Endothelial cell of umbilical vein (primary cell): ENCODE measurements at regions not wholly inside any gene's neighbourhood (a gene's known extent, or its start where the extent isn't known, plus 50 kb on each side); places are given as distances from the start of the nearest gene placed in this dataset.

Source experiments
- BruUV-seq: library from RNA; stranded (reverse); fragments of 400-500 nt; replicated peaks from 2 replicates; lab custom pipeline; 2021; lab: Mats Ljungman, UMichigan
- CTCF ChIA-PET: fragments of 300-600, 350-600 bp; sonication (Branson Sonifier 250); formaldehyde crosslinking; loops from one replicate; lab custom pipeline; 2021; ENCODE audit warnings: antibody characterized with exemption, inconsistent platforms; lab: Charles Lee
- POLR2A ChIA-PET: fragments of 300-600, 350-600 bp; sonication (Branson Sonifier 250); formaldehyde crosslinking; loops from one replicate; lab custom pipeline; 2021; ENCODE audit warnings: antibody characterized with exemption, inconsistent platforms; lab: Charles Lee
- DNase-seq: peaks from one replicate; pipeline ENCODE4 v3.0.0-alpha.2; 2011; ENCODE audit warnings: low read depth, low spot score
- FAIRE-seq: peaks from 2 replicates; lab custom pipeline; 2011; peaks lifted over from hg19 to GRCh38; lab: Jason Lieb, UNC
- H2AFZ ChIP-seq: 2 replicates; pipeline ENCODE4 v1.6.0; 2012; ENCODE audit warnings: low read depth, low read length, control low read depth, inconsistent platforms
- H3K27ac ChIP-seq: 2 replicates; pipeline ENCODE4 v1.5.1; 2011; ENCODE audit warnings: low read depth, mild to moderate bottlenecking, control low read depth, low read length, moderate library complexity; ENCODE audit not compliant: insufficient read depth
- H3K27me3 ChIP-seq, 2 experiments: 2 replicates each; pipeline versions ENCODE4 v1.6.0 to v1.6.1; 2011; ENCODE audit warnings: low read length in 2 of 2, mixed read lengths in 1 of 2; ENCODE audit not compliant: control insufficient read depth in 2 of 2, insufficient read depth in 2 of 2
- H3K36me3 ChIP-seq, 2 experiments: 2 replicates in 1 of 2; 3 replicates in 1 of 2; pipeline ENCODE4 v1.5.1; 2011; ENCODE audit warnings: low read length in 2 of 2, mild to moderate bottlenecking in 1 of 2, moderate library complexity in 1 of 2; ENCODE audit not compliant: control insufficient read depth in 2 of 2, insufficient read depth in 2 of 2; ENCODE audit errors: extremely low read depth in 1 of 2
- H3K4me1 ChIP-seq: 3 replicates; pipeline ENCODE4 v1.5.1; 2011; ENCODE audit warnings: mild to moderate bottlenecking, low read length; ENCODE audit not compliant: control insufficient read depth, insufficient read depth; ENCODE audit errors: extremely low read depth
- H3K4me2 ChIP-seq: 2 replicates; pipeline ENCODE4 v1.6.1; 2011; ENCODE audit warnings: low read length, control low read depth, mixed read lengths; ENCODE audit not compliant: insufficient read depth
- H3K4me3 ChIP-seq, 3 experiments: fragments of 200-600 bp in 1 of 3; sonication (generic), shearing (Covaris generic) in 1 of 3; replicated peaks in 1 of 3; 2 replicates each; pipeline ENCODE4 v1.5.1; 2011 to 2016; ENCODE audit warnings: control low read depth in 3 of 3, low read length in 3 of 3, mild to moderate bottlenecking in 2 of 3, inconsistent platforms in 1 of 3, low read depth in 1 of 3, moderate library complexity in 1 of 3; ENCODE audit not compliant: insufficient read depth in 1 of 3
- H3K79me2 ChIP-seq: 2 replicates; pipeline ENCODE4 v1.6.0; 2012; ENCODE audit warnings: low read length, inconsistent platforms; ENCODE audit not compliant: control insufficient read depth, insufficient read depth
- H3K9ac ChIP-seq: replicated peaks from 2 replicates; pipeline ENCODE3; 2011; ENCODE audit warnings: low read length, control low read depth; ENCODE audit not compliant: insufficient read depth; ENCODE audit errors: extremely low read depth
- H3K9me1 ChIP-seq: replicated peaks from 3 replicates; pipeline ENCODE4 v1.6.0; 2011; ENCODE audit warnings: mild to moderate bottlenecking, low read length; ENCODE audit not compliant: control insufficient read depth, insufficient read depth; ENCODE audit errors: extremely low read depth
- H3K9me3 ChIP-seq: replicated peaks from 2 replicates; pipeline ENCODE4 v1.5.1; 2012; ENCODE audit warnings: low read length, inconsistent platforms; ENCODE audit not compliant: control insufficient read depth, insufficient read depth
- H4K20me1 ChIP-seq: replicated peaks from 2 replicates; pipeline ENCODE3; 2011; ENCODE audit warnings: mild to moderate bottlenecking, low read length; ENCODE audit not compliant: control insufficient read depth, insufficient read depth; ENCODE audit errors: extremely low read depth
- EZH2 ChIP-seq: IDR thresholded peaks from 2 replicates; pipeline ENCODE4 v1.6.1; 2012; ENCODE audit warnings: borderline replicate concordance, low read depth, mild to moderate bottlenecking, moderate library complexity, low read length, inconsistent platforms; ENCODE audit not compliant: severe bottlenecking
- FOS ChIP-seq: IDR thresholded peaks from 2 replicates; pipeline ENCODE4 v1.6.1; 2011; ENCODE audit warnings: mild to moderate bottlenecking, low read length, moderate library complexity, borderline replicate concordance; ENCODE audit not compliant: insufficient read depth
- GATA2 ChIP-seq: IDR thresholded peaks from 2 replicates; pipeline ENCODE4 v1.7.0; 2011; ENCODE audit warnings: low read depth, mild to moderate bottlenecking, moderate library complexity, mixed read lengths, low read length; ENCODE audit not compliant: insufficient read length, insufficient read depth
- JUN ChIP-seq: IDR thresholded peaks from 2 replicates; pipeline ENCODE4 v1.6.1; 2011; ENCODE audit warnings: borderline replicate concordance, low read depth; ENCODE audit not compliant: insufficient read length, insufficient read depth
- MYC ChIP-seq: IDR thresholded peaks from one replicate; pipeline ENCODE4 v1.6.1; 2011; ENCODE audit warnings: mild to moderate bottlenecking, low read depth, low read length
- POLR2A ChIP-seq: IDR thresholded peaks from 2 replicates; pipeline ENCODE4 v1.6.1; 2012; ENCODE audit warnings: low read depth, mild to moderate bottlenecking, control low read depth, low read length
- POLR2AphosphoS5 ChIP-seq: IDR thresholded peaks from 2 replicates; pipeline ENCODE4 v1.6.1; 2012; ENCODE audit warnings: low read depth, mild to moderate bottlenecking, control low read depth, low read length, moderate library complexity; ENCODE audit not compliant: insufficient read depth
- dilution Hi-C: fragments of 300-500 bp; cut with MboI; formaldehyde crosslinking; loops from one replicate; pipeline ENCODE4 v1.15.0; 2019; ENCODE audit warnings: low sequenced_read_pairs; ENCODE audit not compliant: extremely low pct_ligation_motif_present
- intact Hi-C: fragments of 100-400 bp; cut with micrococcal nuclease; formaldehyde crosslinking; loops from one replicate; pipeline ENCODE4 v1.10.0; 2022
- TF ChIP-seq, protein P1 (sequence below): IDR thresholded peaks from 2 replicates; pipeline ENCODE4 v1.6.1; 2011; ENCODE audit not compliant: insufficient read depth, insufficient read length
- TF ChIP-seq, protein P2 (sequence below), 2 donors: IDR thresholded peaks; 1 replicate in 1 of 2; 2 replicates in 1 of 2; pipeline ENCODE4 v1.5.1; 2011; ENCODE audit warnings: low read length in 2 of 2, mild to moderate bottlenecking in 2 of 2, moderate library complexity in 2 of 2, control low read depth in 1 of 2, inconsistent platforms in 1 of 2, low read depth in 1 of 2; ENCODE audit not compliant: insufficient read depth in 1 of 2; ENCODE audit errors: extremely low read depth in 1 of 2

DNA sequence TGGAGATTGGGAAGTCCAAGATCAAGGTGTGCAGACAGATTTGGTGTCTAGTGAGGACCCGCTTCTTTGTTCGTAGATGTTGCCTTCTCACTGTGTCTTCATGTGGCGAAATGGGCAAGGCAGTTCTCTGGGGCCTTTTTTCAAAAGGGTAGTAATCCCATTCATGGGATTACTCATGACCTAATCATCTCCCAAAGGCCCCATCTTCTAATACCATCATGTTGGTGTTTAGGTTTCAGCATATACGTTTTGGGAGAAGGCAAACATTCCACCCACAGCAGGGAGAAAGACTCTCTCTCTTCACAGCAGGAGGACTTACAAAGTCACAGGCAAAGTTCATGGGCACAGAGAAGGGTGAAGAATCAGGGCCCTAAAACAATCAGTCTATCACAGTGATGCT lies 252.1 kb downstream of the RPLP1 start:
- Histone ChIP-seq H3K9ac (no peak overlapping the region), H3K36me3 (no peaks in the 10 kb centered on the region), H2AFZ (no peak overlapping the region), H3K27ac (no peak overlapping the region), H3K27me3 (peaks cover 0 to 2% of the 10 kb centered on the region in 2 experiments), H3K9me3 (no peaks in the 10 kb centered on the region), H3K4me2 (no peak overlapping the region), H3K4me1 (no peaks in the 10 kb centered on the region), H4K20me1 (no peaks in the 10 kb centered on the region), H3K79me2 (no peaks in the 10 kb centered on the region), H3K9me1 (no peaks in the 10 kb centered on the region), H3K4me3 (no peak overlapping the region)
- intact Hi-C loops, result no loop called here
- DNase-seq, result no peak
- dilution Hi-C loops, result no loop called here
- CTCF ChIA-PET, result no interaction called here
- no peak for FAIRE-seq
- no TSS peak for BruUV-seq
- POLR2A ChIA-PET, result no interaction called here
- TF ChIP-seq MYC, result no peak
- TF ChIP-seq, protein P1, sequence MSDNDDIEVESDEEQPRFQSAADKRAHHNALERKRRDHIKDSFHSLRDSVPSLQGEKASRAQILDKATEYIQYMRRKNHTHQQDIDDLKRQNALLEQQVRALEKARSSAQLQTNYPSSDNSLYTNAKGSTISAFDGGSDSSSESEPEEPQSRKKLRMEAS, result no peak
- TF ChIP-seq EZH2, result no peak
- no peak for TF ChIP-seq POLR2A
- TF ChIP-seq, protein P2, sequence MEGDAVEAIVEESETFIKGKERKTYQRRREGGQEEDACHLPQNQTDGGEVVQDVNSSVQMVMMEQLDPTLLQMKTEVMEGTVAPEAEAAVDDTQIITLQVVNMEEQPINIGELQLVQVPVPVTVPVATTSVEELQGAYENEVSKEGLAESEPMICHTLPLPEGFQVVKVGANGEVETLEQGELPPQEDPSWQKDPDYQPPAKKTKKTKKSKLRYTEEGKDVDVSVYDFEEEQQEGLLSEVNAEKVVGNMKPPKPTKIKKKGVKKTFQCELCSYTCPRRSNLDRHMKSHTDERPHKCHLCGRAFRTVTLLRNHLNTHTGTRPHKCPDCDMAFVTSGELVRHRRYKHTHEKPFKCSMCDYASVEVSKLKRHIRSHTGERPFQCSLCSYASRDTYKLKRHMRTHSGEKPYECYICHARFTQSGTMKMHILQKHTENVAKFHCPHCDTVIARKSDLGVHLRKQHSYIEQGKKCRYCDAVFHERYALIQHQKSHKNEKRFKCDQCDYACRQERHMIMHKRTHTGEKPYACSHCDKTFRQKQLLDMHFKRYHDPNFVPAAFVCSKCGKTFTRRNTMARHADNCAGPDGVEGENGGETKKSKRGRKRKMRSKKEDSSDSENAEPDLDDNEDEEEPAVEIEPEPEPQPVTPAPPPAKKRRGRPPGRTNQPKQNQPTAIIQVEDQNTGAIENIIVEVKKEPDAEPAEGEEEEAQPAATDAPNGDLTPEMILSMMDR (IDR thresholded peaks at IDR 0.05; ENCODE audit: extremely low read depth in 1 of 2, insufficient read depth in 1 of 2, low read depth in 1 of 2, low read length in 2 of 2), result no peak
- no peak for TF ChIP-seq JUN
- TF ChIP-seq FOS, result no peak
- TF ChIP-seq POLR2AphosphoS5, result no peak
- no peak for TF ChIP-seq GATA2
